ENCODE measurements at regions not wholly inside any gene's neighbourhood (a gene's known extent, or its start where the extent isn't known, plus 50 kb on each side); places are given as distances from the start of the nearest gene placed in this dataset.

GRCh38 chr13:31042481-31043165, 110.2 kb downstream of the TEX26 start:
- no peak for TF ChIP-seq CTCF (IDR thresholded peaks at IDR 0.05; ENCODE audit: low read depth, low read length)
- DNase-seq (ENCODE audit: extremely low read depth, low read depth): no peak

GRCh38 chr13:31042049-31042448, 109.6 kb downstream of the TEX26 start:
- TF ChIP-seq CTCF (IDR thresholded peaks at IDR 0.05; ENCODE audit: low read depth, low read length): no peak

GRCh38 chr13:31038834-31039552, 106.5 kb downstream of the TEX26 start:
- no peak for TF ChIP-seq CTCF (IDR thresholded peaks at IDR 0.05; ENCODE audit: low read depth, low read length)
- DNase-seq (ENCODE audit: extremely low read depth, low read depth): no peak

More at GRCh38 chr13:31042049-31042448, 109.6 kb downstream of the TEX26 start:
- DNase-seq (ENCODE audit: extremely low read depth, low read depth): no peak

GRCh38 chr13:31037874-31038500, 105.5 kb downstream of the TEX26 start:
- TF ChIP-seq CTCF (IDR thresholded peaks at IDR 0.05; ENCODE audit: low read depth, low read length): no peak
- DNase-seq (ENCODE audit: extremely low read depth, low read depth): no peak

GRCh38 chr13:31036731-31037695, 104.6 kb downstream of the TEX26 start:
- TF ChIP-seq CTCF (IDR thresholded peaks at IDR 0.05; ENCODE audit: low read depth, low read length): no peak
- no peak for DNase-seq (ENCODE audit: extremely low read depth, low read depth)

GRCh38 chr13:31035185-31035965, 102.9 kb downstream of the TEX26 start:
- DNase-seq (ENCODE audit: extremely low read depth, low read depth): no peak
- TF ChIP-seq CTCF (IDR thresholded peaks at IDR 0.05; ENCODE audit: low read depth, low read length): no peak
